ENCODE measurements at regions not wholly inside any gene's neighbourhood (a gene's known extent, or its start where the extent isn't known, plus 50 kb on each side); places are given as distances from the start of the nearest gene placed in this dataset.

- TF ChIP-seq CTCF (IDR thresholded peaks at IDR 0.05) (no peak), POLR2AphosphoS5 (IDR thresholded peaks at IDR 0.05) (no peak)
Measured at GRCh38 chr4:24369507-24370029, 214.8 kb downstream of the DHX15 start.

Measured in suprapubic skin (tissue), 3 donors.